GM18909 (cell line): ENCODE measurements at regions not wholly inside any gene's neighbourhood (a gene's known extent, or its start where the extent isn't known, plus 50 kb on each side); places are given as distances from the start of the nearest gene placed in this dataset.

Experiments used
- ATAC-seq: cut with Tn5 transposase; IDR thresholded peaks from one replicate; pipeline ENCODE4 v1.9.1; 2021; ENCODE audit warnings: mild to moderate bottlenecking; ENCODE audit not compliant: unreplicated experiment, poor library complexity

GRCh38 chr6:169991031-169991390 is 239.6 kb downstream of the ERMARD start:
- no peak for ATAC-seq

GRCh38 chr6:169990095-169991030 is 238.9 kb downstream of the ERMARD start:
- ATAC-seq, result peak; percentile 65

GRCh38 chr6:169989594-169989993 is 238.2 kb downstream of the ERMARD start:
- ATAC-seq, result no peak

- no peak for ATAC-seq
These were observed 237.5 kb downstream of the ERMARD start for GRCh38 chr6:169988769-169989550.

- ATAC-seq, result no peak
These were observed 235.6 kb downstream of the ERMARD start for GRCh38 chr6:169986848-169987498.

- ATAC-seq, result no peak
These were observed 234.9 kb downstream of the ERMARD start for GRCh38 chr6:169986171-169986847.

GRCh38 chr6:169985121-169986015 is 233.9 kb downstream of the ERMARD start:
- ATAC-seq, result no peak

GRCh38 chr6:169984181-169985120 is 233.0 kb downstream of the ERMARD start:
- ATAC-seq, result no peak

GRCh38 chr6:169983651-169984050 is 232.2 kb downstream of the ERMARD start:
- ATAC-seq, result no peak

GRCh38 chr6:169982461-169983386 is 231.3 kb downstream of the ERMARD start:
- no peak for ATAC-seq

- no peak for ATAC-seq
These were observed 230.5 kb downstream of the ERMARD start for GRCh38 chr6:169981969-169982368.

- ATAC-seq, result no peak
These were observed 230.1 kb downstream of the ERMARD start for GRCh38 chr6:169981568-169981967.

GRCh38 chr6:169980826-169981450 is 229.5 kb downstream of the ERMARD start:
- no peak for ATAC-seq

- ATAC-seq, result no peak
These were observed 228.5 kb downstream of the ERMARD start for GRCh38 chr6:169979873-169980432.

GRCh38 chr6:169978615-169979161 is 227.3 kb downstream of the ERMARD start:
- ATAC-seq, result no peak
